ENCODE measurements at regions not wholly inside any gene's neighbourhood (a gene's known extent, or its start where the extent isn't known, plus 50 kb on each side); places are given as distances from the start of the nearest gene placed in this dataset.
"Not testable (repeated sequence)": the region's sequence is repeated elsewhere in the genome, so short reads cannot be mapped to it uniquely, and the experiment has no call there.

DNA sequence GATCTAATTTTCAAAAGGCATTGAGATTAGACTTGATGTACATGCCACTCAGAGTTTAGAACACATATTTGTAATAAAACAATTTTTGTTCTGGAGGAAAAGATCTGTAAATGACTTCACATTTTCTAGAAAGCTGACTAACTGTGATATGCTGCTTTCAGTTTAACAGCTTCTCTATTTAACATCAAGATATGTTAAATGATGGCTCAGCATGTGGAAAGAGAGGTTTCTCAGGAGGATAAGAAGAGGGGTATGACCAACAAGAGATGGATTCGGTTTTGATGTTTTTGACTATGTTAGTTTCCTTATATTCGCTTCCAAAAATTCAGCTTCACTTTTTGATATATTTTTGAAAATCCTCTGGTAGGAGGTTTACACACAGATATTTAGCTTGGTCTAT is 698.7 kb downstream of the GLUD2 start (continued):
- TF ChIP-seq, protein P1, sequence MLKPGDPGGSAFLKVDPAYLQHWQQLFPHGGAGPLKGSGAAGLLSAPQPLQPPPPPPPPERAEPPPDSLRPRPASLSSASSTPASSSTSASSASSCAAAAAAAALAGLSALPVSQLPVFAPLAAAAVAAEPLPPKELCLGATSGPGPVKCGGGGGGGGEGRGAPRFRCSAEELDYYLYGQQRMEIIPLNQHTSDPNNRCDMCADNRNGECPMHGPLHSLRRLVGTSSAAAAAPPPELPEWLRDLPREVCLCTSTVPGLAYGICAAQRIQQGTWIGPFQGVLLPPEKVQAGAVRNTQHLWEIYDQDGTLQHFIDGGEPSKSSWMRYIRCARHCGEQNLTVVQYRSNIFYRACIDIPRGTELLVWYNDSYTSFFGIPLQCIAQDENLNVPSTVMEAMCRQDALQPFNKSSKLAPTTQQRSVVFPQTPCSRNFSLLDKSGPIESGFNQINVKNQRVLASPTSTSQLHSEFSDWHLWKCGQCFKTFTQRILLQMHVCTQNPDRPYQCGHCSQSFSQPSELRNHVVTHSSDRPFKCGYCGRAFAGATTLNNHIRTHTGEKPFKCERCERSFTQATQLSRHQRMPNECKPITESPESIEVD (tag by site-specific recombination; IDR thresholded peaks at IDR 0.05): no peak

DNA sequence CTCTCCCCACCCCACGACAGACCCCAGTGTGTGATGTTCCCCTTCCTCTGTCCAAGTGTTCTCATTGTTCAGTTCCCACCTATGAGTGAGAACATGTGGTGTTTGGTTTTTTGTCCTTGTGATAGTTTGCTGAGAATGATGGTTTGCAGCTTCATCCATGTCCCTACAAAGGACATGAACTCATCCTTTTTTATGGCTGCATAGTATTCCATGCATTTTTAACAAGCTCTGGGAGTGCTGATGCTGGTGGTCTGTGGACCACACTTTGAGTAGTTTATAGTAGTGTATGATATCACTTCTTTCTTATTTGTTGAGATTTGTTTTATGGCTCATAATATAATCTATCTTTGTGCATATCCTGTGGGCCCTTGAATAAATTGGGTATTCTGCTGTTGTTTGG is 706.2 kb downstream of the GLUD2 start:
- H3K36me3 ChIP-seq (ENCODE audit: control insufficient read depth in 2 of 2, insufficient read depth in 1 of 2, low read length in 2 of 2); H3K4me3 ChIP-seq (ENCODE audit: low read depth, low read length); H3K9me3 ChIP-seq (ENCODE audit: control insufficient read depth, insufficient read depth, low read depth, low read length); H3K27ac ChIP-seq (ENCODE audit: extremely low read depth, low read depth, low read length); CTCF ChIA-PET; H3K4me1 ChIP-seq (ENCODE audit: control insufficient read depth, insufficient read depth, low read length); POLR2A ChIA-PET: not testable (repeated sequence)
- TF ChIP-seq ZNF146 (tag by site-specific recombination; IDR thresholded peaks at IDR 0.05): peak; percentile 81

DNA sequence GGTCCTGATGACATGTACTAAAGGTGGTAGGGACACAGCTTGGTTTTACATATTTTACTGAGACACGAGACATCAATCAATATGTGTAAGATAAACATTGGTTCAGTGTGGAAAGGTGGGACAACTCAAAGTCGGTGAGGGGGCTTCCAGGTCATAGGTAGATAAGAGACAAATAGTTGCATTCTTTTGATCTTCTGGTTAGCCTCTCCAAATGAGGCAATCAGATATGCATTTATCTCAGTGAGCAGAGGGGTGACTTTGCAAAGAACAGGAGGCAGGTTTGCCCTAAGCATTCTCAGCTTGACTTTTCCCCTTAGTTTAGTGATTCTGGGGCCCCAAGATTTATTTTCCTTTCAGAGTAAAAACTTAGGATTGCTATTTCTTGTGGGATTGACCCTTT is 706.9 kb downstream of the GLUD2 start:
- TF ChIP-seq, protein P2, sequence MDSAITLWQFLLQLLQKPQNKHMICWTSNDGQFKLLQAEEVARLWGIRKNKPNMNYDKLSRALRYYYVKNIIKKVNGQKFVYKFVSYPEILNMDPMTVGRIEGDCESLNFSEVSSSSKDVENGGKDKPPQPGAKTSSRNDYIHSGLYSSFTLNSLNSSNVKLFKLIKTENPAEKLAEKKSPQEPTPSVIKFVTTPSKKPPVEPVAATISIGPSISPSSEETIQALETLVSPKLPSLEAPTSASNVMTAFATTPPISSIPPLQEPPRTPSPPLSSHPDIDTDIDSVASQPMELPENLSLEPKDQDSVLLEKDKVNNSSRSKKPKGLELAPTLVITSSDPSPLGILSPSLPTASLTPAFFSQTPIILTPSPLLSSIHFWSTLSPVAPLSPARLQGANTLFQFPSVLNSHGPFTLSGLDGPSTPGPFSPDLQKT (IDR thresholded peaks at IDR 0.05; ENCODE audit: borderline replicate concordance, low read depth, low read length): no peak
- TF ChIP-seq ZNF19 (tag by site-specific recombination; IDR thresholded peaks at IDR 0.05; ENCODE audit: low read depth) (no peak), ZBTB20 (tag by site-specific recombination; IDR thresholded peaks at IDR 0.05) (no peak), ZNF560 (tag by site-specific recombination; IDR thresholded peaks at IDR 0.05; ENCODE audit: borderline replicate concordance) (no peak), TCF7L2 (IDR thresholded peaks at IDR 0.05; ENCODE audit: borderline replicate concordance, low read depth, low read length) (no peak), ZNF473 (tag by site-specific recombination; IDR thresholded peaks at IDR 0.05) (no peak), ZNF394 (tag by site-specific recombination; IDR thresholded peaks at IDR 0.05; ENCODE audit: borderline replicate concordance) (no peak), ZNF2 (tag by site-specific recombination; IDR thresholded peaks at IDR 0.05) (no peak), ZNF785 (tag by site-specific recombination; IDR thresholded peaks at IDR 0.05) (no peak), OSR2 (tag by site-specific recombination; IDR thresholded peaks at IDR 0.05) (no peak)
- TF ChIP-seq, protein P3, sequence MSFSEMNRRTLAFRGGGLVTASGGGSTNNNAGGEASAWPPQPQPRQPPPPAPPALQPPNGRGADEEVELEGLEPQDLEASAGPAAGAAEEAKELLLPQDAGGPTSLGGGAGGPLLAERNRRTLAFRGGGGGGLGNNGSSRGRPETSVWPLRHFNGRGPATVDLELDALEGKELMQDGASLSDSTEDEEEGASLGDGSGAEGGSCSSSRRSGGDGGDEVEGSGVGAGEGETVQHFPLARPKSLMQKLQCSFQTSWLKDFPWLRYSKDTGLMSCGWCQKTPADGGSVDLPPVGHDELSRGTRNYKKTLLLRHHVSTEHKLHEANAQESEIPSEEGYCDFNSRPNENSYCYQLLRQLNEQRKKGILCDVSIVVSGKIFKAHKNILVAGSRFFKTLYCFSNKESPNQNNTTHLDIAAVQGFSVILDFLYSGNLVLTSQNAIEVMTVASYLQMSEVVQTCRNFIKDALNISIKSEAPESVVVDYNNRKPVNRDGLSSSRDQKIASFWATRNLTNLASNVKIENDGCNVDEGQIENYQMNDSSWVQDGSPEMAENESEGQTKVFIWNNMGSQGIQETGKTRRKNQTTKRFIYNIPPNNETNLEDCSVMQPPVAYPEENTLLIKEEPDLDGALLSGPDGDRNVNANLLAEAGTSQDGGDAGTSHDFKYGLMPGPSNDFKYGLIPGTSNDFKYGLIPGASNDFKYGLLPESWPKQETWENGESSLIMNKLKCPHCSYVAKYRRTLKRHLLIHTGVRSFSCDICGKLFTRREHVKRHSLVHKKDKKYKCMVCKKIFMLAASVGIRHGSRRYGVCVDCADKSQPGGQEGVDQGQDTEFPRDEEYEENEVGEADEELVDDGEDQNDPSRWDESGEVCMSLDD (tag by site-specific recombination; IDR thresholded peaks at IDR 0.05): no peak
- no peak overlapping the region for H3K4me3 ChIP-seq (ENCODE audit: low read depth, low read length)
- ChIA-PET CTCF (no interaction called here), POLR2A (no interaction called here)
- no peaks in the 10 kb centered on the region for H3K9me3 ChIP-seq (ENCODE audit: control insufficient read depth, insufficient read depth, low read depth, low read length)
- H3K36me3 ChIP-seq (ENCODE audit: control insufficient read depth in 2 of 2, insufficient read depth in 1 of 2, low read length in 2 of 2): no peaks in the 10 kb centered on the region
- H3K27ac ChIP-seq (ENCODE audit: extremely low read depth, low read depth, low read length): no peak overlapping the region
- H3K4me1 ChIP-seq (ENCODE audit: control insufficient read depth, insufficient read depth, low read length): no peaks in the 10 kb centered on the region

DNA sequence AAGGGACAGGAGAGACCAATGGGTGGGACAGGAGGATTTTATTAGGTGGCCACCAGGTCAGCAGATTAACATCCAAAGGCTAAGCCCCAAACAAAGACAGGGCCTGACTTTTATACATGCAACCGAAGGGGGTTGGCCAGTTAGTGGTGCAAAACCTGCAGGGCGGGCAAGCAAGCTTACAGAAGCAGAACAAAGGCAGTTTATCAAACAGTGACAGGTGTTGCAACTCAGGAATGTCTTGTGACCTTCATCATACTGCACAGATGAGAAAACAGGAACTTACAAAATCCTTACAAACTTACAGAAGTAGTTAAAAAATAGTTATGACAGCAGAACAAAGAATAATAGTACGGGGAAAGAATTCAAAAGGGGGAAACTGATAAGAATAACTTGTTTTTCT is 708.1 kb downstream of the GLUD2 start:
- ChIA-PET POLR2A (no interaction called here), CTCF (no interaction called here)
- Histone ChIP-seq H3K36me3 (ENCODE audit: control insufficient read depth in 2 of 2, insufficient read depth in 1 of 2, low read length in 2 of 2) (no peaks in the 10 kb centered on the region), H3K9me3 (ENCODE audit: control insufficient read depth, insufficient read depth, low read depth, low read length) (no peaks in the 10 kb centered on the region), H3K4me3 (ENCODE audit: low read depth, low read length) (no peak overlapping the region), H3K4me1 (ENCODE audit: control insufficient read depth, insufficient read depth, low read length) (no peaks in the 10 kb centered on the region), H3K27ac (ENCODE audit: extremely low read depth, low read depth, low read length) (no peak overlapping the region)
- TF ChIP-seq BCL11A (tag by site-specific recombination; IDR thresholded peaks at IDR 0.05; ENCODE audit: low read depth): no peak
- TF ChIP-seq, protein P4, sequence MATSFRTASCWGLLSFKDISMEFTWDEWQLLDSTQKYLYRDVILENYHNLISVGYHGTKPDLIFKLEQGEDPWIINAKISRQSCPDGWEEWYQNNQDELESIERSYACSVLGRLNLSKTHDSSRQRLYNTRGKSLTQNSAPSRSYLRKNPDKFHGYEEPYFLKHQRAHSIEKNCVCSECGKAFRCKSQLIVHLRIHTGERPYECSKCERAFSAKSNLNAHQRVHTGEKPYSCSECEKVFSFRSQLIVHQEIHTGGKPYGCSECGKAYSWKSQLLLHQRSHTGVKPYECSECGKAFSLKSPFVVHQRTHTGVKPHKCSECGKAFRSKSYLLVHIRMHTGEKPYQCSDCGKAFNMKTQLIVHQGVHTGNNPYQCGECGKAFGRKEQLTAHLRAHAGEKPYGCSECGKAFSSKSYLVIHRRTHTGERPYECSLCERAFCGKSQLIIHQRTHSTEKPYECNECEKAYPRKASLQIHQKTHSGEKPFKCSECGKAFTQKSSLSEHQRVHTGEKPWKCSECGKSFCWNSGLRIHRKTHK (tag by site-specific recombination; IDR thresholded peaks at IDR 0.05): no peak
- TF ChIP-seq ZIC2 (tag by site-specific recombination; IDR thresholded peaks at IDR 0.05): no peak
- no peak for TF ChIP-seq ZNF335 (tag by site-specific recombination; conservative IDR thresholded peaks at IDR 0.05)
- no peak for TF ChIP-seq ZNF426 (tag by site-specific recombination; IDR thresholded peaks at IDR 0.05)
- TF ChIP-seq, protein P2 (IDR thresholded peaks at IDR 0.05; ENCODE audit: borderline replicate concordance, low read depth, low read length): no peak
- no peak for TF ChIP-seq ZNF211 (tag by site-specific recombination; IDR thresholded peaks at IDR 0.05; ENCODE audit: low read depth)
- TF ChIP-seq ZNF184 (tag by site-specific recombination; IDR thresholded peaks at IDR 0.05): no peak
- TF ChIP-seq SALL2 (tag by site-specific recombination; IDR thresholded peaks at IDR 0.05; ENCODE audit: borderline replicate concordance): no peak
- no peak for TF ChIP-seq ZNF2 (tag by site-specific recombination; IDR thresholded peaks at IDR 0.05)
- TF ChIP-seq ZNF510 (tag by site-specific recombination; IDR thresholded peaks at IDR 0.05; ENCODE audit: insufficient replicate concordance): no peak
- TF ChIP-seq KLF9 (tag by site-specific recombination; IDR thresholded peaks at IDR 0.05; ENCODE audit: low read depth): no peak
